Prostate gland (tissue), 2 donors: ENCODE measurements at regions not wholly inside any gene's neighbourhood (a gene's known extent, or its start where the extent isn't known, plus 50 kb on each side); places are given as distances from the start of the nearest gene placed in this dataset.

Experiments
- CTCF ChIP-seq, 4 experiments: fragments of 200-600 bp in 2 of 4; fragments of 450-650 bp in 2 of 4; sonication (generic) in 2 of 4; IDR thresholded peaks; 1 replicate in 3 of 4; 2 replicates in 1 of 4; pipeline ENCODE4 v1.5.1; 2016 to 2019; ENCODE audit warnings: antibody characterized with exemption in 4 of 4, mild to moderate bottlenecking in 2 of 4, moderate library complexity in 2 of 4
- POLR2A ChIP-seq: fragments of 450-650 bp; IDR thresholded peaks from one replicate; pipeline ENCODE4 v1.6.1; 2016; ENCODE audit warnings: antibody characterized with exemption, mild to moderate bottlenecking

GRCh38 chrX:1902901-1903235, 288.0 kb downstream of the ASMT start:
- no peak for TF ChIP-seq CTCF (IDR thresholded peaks at IDR 0.05)
- TF ChIP-seq POLR2A = no peak
